NCI-H1694 treated with DMSO at 0.1 percent for 48 hours (cell line): ENCODE measurements at regions not wholly inside any gene's neighbourhood (a gene's known extent, or its start where the extent isn't known, plus 50 kb on each side); places are given as distances from the start of the nearest gene placed in this dataset.
"Not testable (repeated sequence)": the region's sequence is repeated elsewhere in the genome, so short reads cannot be mapped to it uniquely, and the experiment has no call there.

Experiments
- DNase-seq: peaks from one replicate; lab custom pipeline; 2025; lab: John Stamatoyannopoulos, UW

DNA sequence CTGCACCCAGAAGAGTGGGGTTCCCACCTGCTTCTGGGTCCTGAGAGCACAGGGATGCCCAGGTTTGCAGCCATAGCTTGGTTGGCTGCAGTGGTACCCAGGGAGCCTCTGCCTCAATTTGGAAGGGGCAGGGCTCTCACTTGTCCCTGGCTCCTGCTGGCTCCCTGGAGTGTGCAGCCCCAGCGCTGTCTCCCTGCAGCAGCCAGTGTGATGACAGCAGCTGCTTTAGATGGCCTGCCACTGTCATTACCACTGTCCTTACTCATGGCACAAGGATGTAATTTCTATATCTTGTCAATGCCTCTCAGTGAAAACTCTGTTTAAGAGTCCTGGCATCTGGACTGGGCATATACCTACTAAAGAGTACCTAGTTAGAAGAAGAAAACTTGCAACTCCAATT, 250.9 kb downstream of the KIF20B start:
- DNase-seq, result no peak

DNA sequence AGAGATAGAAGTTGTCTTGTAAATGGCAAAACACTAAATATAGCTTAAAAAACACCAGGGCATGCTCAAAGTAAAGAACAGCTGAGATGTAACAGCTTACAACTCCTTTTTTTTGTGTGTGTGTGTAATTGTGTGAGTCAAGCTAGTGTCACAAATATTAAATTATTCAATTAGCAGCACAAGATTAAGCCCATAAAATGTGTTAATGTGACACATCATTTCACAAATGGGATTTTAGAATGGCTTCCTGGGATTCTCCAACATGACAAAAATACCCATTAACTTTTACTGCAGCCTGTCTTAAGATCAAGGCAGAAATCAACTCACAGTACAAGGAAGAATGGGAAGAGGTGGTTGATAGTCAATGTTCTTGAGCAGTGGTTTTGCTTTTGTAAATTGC, 251.4 kb downstream of the KIF20B start:
- no peak for DNase-seq

DNA sequence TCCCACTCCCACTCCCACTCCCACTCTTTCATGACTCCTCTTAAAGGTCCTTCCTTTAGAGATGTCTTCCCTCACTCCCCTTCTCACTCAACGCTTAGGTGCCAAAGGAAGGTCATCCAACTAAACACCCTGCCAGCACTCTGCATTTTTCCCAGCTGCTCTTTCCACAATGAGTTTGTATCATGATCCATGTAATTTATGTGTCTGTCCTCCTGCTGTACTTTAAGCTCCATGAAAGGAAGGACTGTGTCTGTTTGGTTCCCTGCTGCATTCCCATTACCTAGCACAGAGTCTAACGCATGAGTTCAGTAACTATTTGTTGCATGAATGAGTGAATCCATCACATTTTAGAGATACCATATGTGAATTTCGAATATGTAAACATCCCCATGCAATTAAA, 252.7 kb downstream of the KIF20B start:
- DNase-seq, result peak; percentile 86

DNA sequence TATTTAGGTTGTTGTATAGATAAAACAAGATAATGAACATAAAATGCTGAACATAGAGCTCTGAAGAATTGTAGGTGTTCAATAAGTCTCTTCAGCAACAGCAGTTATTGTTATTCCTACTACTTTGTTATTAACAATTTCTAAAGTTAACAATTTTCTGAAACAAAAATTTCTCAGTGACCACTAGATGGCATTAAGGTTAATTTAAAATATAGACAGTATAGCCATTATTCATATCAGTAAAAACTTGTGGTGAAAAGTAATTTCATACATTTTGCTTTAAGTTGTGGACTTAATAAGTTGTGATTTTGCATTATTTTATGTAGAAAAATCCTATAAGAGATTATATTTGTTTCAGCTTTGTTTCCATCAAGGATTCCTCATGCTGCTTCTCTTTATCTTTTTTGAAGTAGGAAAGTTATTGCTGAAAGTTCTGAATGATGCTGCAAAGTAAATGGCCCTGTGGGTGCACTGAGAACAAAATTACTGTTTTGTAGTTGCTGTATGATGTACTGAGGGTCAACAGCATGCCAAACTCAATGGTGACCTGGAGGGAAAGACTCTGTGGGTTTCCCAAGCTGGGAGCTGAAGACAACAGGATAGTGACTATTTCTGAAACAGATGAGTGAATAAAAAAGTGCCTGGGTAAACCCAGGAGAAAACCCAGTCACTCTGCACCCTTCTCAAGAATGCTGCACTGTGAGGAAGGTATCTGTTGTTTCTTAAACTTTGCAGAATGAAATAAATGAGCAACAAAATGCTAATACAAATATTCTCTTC, 253.6 kb downstream of the KIF20B start:
- DNase-seq, result peak; percentile 46

DNA sequence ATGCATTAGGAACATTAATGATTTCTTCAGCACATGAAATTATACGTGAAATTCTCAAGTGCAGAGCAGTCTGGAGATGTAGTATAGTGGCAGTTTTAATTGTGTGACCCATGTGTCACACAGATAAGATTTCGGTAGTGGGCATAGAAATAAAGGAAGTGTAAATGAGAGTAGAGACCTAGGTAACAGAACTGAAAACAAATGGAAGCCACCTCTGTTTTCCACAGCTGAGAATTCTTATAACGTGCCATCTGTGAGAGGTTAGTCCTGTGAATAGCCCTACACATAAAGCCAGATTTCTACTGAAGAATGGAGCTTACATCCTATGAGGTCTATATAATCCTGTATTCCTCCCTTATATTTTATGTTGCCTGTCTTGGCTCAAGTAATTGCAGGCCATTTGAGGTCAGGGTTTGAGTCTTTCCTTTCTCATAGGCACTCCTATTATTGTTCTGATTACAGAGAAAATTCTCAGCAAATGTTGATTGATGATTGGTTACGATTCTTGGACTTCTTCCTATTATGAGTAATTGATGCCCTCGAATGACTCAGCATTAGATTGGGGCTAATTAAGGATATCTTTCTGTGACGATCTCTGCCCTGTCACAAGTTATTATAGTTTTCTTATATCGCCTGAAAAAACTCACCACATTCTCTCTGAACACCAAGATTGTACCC, 258.2 kb downstream of the KIF20B start:
- no peak for DNase-seq

DNA sequence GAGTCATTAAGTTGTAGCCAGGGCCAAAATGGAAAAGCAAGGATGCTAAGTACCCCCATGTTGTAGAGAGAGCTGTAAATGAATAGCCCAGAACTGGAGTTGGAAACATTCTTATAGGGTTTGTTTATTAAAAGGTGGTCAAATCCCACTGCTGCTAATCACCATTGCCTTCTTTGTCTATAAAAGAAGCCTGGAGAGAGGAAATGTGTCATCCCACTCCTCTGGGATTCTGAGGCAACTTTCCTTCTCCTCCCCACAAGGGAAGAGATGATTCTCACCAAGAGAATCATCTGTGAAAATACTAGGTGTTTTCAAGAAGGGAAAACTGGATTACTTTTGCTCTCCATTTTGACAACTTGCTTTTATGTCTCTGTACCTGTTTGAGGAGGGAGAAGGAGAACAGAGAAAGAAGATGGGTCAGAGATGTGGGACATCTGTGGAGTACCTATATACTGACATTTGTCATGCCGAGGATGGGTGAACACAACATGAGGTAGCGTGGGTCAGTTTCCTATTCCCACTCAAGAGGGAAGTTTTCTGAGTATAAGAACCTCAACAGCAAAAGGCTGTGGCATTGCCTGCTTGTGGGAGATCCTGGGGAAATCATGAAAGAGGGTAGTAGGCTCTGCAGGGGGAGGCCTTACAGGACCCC, 262.2 kb downstream of the KIF20B start:
- no peak for DNase-seq

DNA sequence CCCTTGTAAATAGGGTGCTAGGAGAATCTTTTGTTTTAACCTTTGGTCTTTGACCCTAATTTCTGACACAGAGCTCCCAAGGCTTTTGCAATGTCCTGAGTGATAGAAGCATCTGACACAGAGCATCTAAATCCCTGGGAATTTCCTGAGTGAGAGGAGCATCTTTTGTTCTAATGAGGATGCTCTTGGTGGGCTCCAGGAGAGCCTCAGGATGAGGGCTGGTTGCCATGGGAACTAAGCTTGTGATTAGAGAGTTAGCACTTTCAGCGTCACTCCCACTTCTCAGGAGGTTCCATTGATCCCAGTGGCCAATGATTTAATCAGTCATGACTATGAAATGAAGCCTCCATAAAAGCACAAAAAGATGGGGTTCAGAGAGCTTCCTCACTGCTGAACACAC, 264.8 kb downstream of the KIF20B start:
- no peak for DNase-seq

DNA sequence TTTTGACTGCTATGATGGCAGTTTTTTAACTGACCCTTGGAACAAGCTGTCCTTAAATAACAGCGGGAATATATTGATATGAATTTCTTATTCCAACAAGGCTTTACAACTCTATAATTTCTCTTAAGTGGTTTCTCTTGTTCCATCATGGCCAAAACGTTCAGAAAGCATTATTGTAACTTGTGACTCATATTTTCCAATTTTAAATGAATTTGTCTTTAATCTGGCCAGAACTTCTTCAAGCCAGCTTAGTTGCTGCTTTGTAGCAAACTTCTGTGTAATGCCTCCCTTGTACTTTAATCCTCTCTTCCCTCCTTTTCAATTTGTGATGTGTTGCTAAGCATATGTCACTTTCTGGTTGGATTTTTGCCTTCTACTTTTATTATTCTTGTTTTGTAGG, 271.9 kb downstream of the KIF20B start:
- DNase-seq, result no peak

DNA sequence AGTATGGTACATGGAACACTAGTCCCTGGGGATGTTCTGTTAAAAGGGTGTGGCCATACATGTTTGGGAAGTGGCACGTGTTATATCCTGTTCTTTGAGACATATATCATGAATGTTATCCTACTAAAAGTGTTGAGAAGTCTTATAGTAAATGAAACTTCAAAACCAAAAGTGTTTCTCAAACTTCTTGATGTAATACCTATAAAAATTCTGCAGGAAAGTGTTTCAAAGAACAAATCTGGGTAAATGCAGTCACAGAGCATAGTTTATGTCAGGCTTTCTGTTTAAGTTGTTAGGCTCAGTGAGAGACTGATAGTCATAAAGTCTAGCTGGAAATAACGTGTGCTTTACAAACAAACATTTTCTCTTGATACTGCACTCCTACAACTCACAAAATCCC, 273.7 kb downstream of the KIF20B start:
- no peak for DNase-seq

DNA sequence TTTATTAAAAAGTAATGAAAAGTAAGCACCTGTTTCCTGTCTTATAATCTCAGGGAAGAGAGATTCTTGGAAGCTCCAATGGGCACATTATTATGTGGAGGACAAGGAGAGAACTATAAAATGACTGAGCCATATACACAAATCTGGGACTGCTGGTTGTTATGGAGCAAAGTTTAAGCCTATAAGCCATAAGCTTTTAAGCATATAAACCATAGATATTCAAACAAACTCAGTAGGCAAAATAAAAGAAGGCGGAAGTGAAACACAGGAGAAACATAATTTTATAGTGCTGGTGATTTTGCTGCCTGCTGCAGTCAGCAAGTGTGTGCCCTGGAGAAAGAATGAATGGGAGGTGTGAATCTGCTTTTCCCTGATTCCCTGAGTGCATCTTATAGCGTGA, 274.4 kb downstream of the KIF20B start:
- DNase-seq, result no peak

DNA sequence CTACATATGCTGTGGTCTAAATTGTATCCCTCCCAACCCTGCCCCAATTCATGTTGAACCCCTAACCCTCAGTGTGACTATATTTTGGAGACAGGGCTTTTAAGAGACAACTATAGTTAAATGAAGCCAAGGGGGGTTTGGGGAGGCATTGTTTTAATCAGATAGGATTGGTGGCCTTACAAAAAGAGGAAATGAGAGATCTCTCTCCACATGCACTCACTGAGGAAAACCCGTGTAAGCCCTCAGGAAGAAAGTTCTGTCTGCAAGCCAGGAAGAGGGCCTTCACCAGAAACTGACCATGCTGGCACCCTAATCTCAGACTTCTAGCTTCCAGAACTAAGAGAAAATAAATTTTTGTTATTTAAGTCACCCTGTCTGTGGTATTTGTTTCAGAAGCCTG, 276.7 kb downstream of the KIF20B start:
- DNase-seq, result no peak

DNA sequence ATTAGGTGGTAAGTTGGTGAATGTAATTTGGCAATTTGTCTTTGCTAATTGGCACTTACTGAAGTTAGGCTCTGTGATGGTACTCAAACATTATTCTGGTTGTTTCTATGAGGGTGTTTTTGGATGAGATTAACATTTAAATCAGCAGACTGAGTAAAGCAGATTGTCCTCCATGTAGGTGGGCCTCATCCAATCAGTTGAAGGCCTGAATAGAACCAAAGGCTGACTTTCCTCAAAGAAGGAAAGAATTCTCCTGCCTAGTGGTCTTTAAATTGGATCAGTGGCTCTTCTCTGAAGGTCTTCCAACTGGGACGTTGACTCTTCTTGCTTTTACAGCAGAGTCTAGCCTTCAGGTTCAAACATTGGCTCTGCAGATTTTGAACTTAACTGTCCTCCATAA, 278.3 kb downstream of the KIF20B start:
- DNase-seq, result no peak

DNA sequence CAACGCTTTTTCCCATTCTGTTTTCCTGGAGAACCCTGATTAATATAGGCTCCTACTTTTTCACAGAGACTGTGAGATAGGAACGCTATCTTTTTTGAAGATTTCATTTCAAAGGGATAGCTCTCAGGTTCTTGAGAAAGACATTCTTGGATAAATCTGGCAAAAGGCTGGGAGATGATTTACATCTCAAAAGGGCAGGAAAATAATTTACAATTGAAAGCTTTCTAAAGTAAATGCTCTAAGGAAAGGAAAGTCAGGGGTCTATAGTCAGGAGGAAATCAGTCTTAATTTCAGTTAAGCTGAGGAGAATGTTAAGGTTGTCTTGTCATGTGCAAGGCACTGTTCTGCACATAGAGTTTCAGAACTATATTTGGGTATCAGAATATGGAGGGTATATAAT, 278.8 kb downstream of the KIF20B start:
- no peak for DNase-seq

DNA sequence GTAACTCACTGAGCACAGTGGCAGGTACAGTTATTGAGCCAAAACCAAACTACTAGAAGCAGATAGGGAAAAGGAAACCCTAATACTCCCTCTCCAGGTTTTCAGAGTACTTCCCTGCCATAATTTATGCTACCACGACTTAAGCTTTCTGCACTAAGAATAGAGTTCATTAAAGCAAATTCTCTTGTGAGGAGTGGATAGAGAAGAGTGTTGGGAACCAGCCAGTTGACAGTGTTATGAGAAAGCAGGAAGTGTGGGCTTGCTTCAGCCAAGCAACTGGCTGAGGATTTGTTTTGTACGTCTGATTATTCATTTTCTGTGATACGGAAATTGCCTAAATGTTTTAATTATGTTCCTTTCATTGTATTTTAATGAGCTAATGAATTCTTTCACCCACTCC, 280.5 kb downstream of the KIF20B start:
- DNase-seq, result no peak

DNA sequence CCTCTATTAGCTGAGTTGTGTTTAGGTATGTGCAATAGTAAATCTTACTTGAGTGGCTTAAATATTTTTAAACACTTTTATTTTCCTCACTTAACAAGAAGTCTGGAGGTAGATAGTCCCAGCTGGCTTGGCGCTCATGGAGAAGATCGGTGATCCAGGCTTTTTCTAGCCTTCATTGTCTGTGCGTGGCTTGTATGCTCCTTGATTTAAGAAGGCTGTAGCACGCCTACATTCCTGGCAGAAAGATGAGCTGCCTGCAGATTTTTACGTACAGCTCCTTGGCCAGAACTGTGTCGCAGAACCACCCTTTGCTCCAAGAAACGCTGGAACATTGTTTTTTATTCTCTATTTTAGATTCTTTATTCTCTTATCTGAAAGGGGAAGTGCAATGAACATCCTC, 284.1 kb downstream of the KIF20B start:
- DNase-seq, result no peak

DNA sequence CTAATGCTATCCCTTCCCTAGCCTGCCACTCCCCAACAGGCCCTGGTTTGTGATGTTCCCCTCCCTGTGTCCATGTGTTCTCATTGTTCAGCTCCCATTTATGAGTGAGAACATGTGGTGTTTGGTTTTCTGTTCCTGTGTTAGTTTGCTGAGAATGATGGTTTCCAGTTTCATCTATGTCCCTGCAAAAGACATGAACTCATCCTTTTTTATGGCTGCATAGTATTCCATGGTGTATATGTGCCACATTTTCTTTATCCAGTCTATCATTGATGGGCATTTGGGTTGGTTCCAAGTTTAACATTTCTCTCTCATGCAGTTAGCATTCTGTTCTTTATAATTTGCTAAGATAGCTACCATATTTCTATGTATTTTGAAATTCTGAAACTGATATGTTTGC, 287.0 kb downstream of the KIF20B start:
- DNase-seq, result not testable (repeated sequence)

DNA sequence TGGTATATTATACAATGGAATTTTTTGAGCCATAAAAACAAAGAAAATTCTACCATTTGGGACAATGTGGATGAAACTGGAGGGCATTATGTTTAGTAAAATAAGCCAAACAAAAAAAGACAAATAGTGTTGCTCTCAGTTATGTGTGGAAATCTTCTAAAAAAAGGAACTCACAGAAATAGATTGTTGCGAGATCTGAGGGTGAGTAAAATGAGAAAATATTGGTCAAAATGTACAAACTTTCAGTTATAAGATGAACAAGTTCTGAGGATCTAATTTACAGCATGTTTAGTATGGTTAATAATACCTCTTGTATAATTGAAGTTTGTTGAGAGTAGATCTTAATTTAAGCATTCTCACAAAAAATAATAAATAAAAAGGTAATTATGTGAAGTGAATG, 291.2 kb downstream of the KIF20B start:
- DNase-seq, result no peak

DNA sequence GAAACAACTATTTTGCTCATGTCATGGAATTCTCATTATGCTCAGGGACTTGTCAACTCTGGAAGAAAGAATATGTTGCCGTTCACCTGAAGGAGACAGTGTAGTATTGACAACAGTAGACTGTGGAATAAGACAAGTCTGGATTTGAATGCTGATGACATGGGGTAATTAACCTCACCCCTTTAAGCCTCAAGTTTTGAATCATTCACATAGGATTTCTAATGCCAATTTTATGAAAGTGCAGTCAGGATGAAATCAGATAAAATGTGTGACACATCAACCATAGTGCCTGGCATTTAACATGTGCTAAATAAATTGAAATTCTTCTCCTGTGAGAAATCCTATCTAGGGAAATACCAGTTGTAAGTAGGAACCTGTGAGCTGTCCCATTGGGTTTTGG, 305.8 kb downstream of the KIF20B start:
- DNase-seq, result no peak

DNA sequence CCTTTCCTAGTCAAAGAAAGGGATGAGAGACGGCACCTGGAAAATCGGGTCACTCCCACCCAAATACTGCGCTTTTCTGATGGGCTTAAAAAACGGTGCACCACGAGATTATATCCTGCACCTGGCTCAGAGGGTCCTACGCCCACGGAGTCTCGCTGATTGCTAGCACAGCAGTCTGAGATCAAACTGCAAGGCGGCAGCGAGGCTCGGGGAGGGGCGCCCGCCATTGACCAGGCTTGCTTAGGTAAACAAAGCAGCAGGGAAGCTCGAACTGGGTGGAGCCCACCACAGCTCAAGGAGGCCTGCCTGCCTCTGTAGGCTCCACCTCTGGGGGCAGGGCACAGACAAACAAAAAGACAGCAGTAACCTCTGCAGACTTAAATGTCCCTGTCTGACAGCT, 309.9 kb downstream of the KIF20B start:
- DNase-seq, result not testable (repeated sequence)

DNA sequence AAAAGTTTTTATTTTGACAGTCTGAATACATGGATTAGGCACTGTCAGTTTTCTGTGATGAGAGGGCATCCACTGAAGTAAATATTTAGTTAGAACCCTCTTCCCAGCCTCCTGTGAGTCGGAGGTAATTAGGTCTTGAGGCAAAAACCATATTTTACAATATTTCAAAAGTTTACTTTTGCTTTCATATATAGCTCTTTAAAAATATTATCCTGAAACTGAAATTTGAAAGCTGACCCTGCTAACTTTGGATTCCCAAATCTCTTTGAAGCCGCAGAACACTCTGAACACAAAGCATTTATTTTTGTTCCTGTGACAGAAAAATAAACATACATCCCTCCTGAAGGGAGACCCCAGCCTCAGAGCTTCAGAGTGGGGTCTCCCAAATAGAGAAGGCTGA, 317.4 kb downstream of the KIF20B start:
- DNase-seq, result no peak

DNA sequence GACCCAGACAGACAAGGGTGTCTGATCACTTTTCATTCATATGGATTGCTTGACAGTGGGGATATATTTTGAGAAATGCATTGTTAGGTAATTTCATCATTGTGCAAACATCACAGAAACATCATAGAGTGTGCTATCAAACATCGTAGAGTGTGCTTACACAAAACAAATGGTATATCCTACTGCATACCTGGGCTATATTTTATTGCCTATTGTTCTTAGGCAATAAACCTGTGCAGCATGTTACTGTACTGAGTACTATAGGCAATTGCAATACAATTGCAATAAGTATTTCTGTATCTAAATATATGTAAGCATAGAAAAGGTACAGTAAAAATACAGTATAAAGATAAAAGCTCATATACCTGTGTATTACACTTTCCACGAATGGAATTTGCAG, 319.1 kb downstream of the KIF20B start:
- DNase-seq, result no peak

DNA sequence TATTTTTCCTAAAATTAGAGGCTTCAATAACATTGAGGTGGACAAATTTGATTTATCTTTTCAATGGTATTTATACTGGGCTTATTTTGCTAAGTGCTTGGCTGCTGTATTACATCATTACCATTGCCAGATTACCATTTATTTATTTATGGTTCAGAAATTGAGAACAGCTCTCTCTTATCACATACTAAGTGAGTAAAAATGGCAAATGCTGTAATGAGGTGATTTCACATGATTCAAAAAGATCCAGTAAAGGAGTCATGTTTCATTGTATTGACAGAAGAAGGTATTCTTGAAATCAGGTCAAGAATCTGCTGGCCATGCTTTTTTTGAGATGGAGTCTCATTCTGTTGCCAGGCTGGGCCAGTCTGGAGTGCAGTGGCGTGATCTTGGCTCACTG, 322.6 kb downstream of the KIF20B start:
- no peak for DNase-seq

DNA sequence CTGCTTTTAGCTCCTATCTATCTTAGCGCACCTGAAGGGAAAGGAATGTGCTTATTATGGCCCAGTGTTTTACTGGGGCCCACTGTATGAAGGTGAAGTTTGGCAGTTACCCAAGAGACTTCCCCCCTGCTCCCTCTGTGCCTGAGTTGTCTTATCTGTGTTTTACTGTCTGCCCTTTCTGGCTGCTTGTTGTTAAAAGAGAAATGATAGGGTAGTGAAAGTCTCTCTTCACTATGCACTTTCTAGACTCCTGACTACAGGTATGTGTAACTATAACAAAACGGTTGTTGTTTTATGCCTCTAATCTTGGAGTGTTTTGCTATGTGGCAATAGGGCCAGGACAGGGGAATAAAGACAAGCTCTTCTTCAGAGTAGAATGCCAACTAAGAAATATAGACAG, 326.9 kb downstream of the KIF20B start:
- DNase-seq, result no peak
